ENCODE measurements at regions not wholly inside any gene's neighbourhood (a gene's known extent, or its start where the extent isn't known, plus 50 kb on each side); places are given as distances from the start of the nearest gene placed in this dataset.
A peak's percentile ranks its signal among the peaks of the same experiment; 100 is the strongest.

DNA sequence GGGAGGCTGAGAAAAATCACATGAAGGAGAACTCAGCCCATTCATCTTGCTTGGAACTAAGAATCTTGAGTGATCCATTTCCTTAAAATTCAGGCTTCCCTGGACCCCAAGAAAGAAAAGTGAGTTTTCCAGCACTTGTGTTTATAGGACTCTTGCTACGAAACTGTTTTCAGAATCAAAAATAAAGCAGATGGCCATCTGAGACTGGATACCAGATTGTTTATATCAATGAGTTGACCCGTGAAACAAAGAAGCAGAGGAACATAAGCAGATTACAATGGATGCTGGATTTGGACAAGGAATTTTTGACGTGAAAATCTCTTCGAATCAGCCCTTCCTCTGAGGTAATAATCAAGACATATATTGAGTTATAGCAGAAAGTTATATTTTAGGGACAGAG lies 223.2 kb downstream of the SYK start:
- no peak for DNase-seq

DNA sequence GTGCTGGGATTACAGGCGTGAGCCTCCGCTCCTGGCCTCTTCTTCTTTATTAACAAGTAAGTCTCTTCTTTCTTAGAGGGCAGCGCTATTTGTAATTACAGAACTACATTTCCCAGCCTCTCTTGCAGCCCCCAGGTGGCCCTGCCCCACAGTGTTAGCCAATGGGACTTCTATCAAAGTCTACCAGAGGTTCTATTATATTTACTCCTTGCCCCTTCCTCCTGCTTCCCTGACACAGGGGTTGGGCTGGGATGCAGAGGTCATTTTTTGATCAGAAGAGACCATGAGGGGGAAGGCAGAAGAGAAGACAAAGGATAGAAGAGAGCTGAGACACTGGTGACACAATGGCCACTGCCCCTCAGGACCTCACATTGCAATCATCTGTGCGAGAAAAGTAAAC lies 224.2 kb downstream of the SYK start:
- no peak for DNase-seq

DNA sequence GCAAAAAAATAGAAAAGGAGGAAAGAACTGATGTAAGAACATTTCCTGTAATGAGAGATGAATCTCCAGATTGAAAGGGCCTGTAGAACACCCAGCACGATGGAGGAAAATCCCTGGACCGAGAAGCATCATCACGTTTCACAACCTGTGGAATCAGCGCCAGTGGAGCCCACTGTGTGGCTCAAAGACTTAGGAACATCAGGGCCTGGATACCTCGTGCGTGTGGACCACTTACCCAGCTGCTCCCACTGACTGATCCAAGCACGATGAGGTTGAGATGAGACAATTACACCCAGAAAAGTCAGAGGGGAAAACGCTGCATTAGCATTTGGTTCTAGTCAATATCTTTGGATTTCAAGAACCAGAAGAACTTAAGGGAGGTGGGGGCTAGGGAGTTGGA lies 224.6 kb downstream of the SYK start:
- no peak for DNase-seq

DNA sequence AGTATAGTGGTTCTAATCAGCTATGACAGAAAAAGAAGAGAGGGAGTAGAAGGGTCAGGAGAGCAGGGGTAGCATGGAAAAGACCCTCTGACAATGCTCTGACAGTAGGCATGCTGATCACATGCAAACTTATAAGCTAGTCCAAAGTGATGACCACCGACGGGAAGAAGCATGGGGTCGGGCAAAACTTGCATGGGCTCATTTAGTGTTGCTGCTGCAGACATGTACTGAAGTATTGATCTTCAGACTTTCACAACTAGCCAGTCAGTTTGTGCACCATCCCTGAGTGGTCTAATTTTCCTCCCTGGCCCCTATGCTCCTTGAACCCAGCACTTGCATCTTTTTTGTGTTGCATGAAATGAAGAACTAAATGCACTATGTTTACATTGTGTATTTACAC lies 225.4 kb downstream of the SYK start:
- no peak for DNase-seq

DNA sequence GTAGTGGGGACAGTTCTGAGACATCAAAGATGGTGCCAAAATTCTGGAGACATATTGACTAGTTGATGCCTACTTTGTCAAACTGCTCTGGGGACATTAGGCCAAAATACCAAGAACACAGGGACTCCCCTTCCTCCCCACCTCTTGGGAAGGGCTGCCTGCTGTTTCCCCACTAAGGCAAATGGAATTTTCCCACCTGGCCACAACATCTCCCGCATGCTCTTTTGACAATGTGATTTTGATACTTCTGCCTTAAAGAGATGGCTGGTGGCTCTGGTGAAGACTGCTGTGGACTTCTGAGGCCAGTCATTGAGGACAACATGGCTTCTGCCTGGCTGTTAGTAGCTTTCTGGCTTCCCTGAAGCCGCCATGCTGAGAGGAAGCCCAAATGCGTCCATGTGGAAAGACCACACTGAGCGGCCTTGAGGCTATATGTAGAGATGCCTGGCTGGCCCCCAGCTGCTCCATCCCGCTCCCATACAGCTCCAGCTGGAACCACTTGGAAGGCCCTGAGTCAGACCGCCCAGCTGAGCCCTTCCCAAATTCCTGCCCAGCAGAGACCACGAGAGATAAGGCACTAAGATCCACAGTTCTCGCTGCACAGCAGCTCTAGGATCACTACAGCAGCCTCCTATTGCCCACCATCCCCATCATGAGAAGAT lies 226.7 kb downstream of the SYK start:
- no peak for DNase-seq

DNA sequence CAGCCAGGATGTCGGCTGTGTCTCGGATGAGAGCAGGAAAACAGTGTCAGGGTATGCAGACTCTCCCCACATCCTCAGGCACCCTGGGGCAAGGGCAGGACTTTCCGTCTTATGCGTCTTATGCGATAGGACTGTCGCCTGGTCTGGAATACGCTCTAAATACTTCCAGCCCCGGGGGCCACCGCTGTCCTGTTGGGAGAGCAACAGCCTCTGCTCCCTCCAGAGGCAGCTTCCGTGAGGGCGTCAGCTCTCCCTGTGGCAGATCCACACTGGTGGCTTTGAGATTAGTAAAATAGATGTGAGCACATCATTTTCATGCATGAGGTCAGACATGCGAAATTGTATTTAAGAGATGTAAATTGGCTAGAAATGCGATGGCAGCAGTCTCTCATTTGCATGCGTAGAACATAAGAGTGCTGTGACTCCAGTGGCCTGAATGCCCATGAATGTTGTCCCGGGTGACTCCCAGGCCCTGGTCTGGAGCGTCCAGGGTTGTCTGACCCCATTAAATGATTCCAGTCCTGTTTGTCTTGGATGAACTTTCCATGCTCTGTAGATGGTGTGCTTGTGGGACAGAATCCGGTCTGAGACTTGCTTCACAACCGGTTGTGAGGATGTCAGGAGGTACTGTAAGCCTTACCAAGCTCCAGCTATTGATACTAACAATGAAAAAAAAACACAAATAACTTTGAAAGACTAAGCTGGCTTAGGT lies 228.2 kb downstream of the SYK start:
- DNase-seq = no peak

DNA sequence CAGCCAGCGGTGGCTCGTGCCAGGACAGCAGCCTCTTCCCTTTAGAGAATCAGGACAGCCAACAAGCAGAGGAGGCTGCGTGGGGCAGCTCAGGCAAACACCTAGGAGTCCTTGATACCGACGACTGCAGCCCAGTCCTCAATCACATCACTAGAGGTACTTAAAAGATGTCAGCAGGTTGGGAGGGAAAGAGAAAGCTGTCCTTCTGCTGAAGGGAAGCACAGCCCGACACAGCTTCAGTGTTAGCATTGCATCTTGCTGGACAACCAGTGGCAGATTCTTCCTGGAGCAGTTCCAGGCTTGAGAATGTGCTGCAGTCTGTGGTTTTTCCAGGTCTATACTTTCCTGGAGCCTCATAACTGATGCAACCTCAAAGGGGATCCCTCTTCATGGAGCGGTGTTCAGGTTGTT lies 230.5 kb downstream of the SYK start:
- DNase-seq = no peak

DNA sequence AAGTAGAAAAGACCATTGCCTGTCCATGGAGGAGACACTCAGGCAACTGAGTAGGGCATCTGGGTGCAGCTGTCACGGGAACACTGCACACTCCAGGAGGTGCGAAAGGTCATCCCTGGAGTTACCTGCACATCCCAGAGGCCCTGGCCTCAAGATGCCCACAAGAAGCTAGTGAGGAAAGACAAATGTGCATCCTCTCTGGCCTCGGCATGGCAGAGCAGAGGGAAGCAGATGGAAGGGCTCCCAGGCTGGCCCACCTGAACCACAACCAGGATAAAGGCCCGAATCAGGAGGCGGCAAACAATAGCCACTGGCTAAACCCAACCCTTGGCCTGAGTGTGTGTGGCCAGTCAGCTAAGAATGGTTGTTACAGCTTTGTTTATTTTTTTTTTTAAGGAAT lies 231.7 kb downstream of the SYK start:
- no peak for DNase-seq

- DNase-seq = peak; percentile 51
These were observed 232.2 kb downstream of the SYK start for GRCh38 chr9:91033797-91034196.

- DNase-seq = no peak
These were observed 232.9 kb downstream of the SYK start for GRCh38 chr9:91034521-91034920.

GRCh38 chr9:91034976-91035824 lies 233.6 kb downstream of the SYK start:
- DNase-seq = no peak

GRCh38 chr9:91035825-91036208 lies 234.2 kb downstream of the SYK start:
- no peak for DNase-seq

DNA sequence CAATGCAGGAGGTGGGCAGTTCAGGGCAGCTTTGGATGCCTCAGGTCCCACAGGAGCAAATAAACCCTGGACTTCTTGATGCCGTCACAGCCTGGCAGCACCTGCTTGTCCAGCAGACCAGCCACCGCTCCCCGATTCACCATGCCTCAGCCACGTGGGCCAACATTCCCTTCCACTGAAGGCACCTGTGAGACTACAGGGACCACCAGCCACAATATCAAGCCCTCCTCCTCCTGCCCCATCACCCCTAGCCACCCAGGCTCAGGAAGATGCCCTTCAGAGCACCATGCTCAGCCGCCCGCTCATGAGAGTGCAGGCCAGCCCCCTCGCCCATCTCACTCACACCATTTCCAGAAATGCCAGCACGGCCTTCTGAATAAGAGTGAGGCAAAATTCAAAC lies 234.7 kb downstream of the SYK start:
- DNase-seq = no peak

- DNase-seq = peak; percentile 95
These were observed 235.3 kb downstream of the SYK start for GRCh38 chr9:91036826-91037510.

DNA sequence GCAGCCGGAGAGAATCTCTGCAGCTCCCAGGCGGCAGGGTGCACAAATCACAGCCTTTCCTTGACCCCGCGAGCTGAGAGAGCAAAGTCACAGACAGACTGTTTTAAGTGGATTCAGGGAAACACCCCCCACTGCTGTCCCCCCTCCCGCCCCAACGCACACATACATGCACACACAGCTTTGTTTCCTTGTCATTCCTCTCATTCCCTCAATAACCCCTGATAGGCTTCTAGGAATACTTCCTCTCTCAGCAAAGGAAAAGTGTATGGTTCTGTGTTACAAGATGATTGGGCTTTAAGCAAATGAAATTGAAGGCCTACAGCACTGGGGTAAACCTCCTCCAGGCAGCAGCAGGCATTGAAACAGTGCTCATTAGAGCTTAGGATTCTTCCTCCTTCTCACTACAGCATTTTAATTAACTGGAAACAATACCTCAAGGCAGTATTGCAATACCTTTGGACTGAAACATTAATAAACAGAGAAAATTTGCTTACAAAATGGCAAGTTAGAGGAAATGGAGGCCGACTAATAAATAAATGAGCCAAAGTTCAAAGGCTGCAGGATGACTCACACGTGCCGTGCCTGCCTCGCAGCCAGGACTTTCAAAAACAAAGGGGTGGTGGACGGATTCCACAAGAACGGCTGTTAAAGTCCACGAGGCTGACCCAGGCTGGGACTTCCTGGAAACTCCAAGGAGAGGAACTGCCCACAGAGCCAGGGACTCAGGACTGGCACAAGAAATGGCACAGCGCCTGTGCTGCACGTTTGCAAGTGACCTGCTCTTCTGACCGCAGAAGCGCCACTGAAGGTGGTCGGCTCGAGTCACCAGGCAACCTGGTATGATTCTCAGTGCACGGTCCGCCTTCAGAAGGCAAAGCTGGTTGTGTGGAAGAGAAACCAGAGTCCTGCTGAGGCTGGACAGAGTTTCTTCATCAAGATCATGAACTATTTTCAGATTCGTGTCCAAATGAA lies 236.2 kb downstream of the SYK start:
- peak; percentile 85 for DNase-seq

- DNase-seq = no peak
These were observed 237.0 kb downstream of the SYK start for GRCh38 chr9:91038483-91039124.

GRCh38 chr9:91039125-91039834 lies 237.7 kb downstream of the SYK start:
- no peak for DNase-seq

DNA sequence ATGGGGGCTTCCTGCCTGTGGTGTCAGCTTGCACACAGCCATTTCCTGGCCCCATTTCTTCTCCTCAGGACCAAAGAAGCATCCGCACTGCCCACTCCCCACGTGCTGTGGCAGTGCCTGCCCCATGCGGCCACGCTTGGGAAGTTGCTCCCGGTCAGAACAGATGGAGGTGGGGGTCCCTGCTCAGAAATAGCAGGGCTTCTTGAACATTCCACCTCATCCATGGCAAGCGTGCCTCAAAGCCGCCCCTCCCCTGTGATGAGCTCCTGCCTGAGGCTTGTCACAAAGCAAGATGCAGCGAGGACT lies 238.2 kb downstream of the SYK start:
- no peak for DNase-seq

- no peak for DNase-seq
These were observed 239.0 kb downstream of the SYK start for GRCh38 chr9:91040371-91041215.

DNA sequence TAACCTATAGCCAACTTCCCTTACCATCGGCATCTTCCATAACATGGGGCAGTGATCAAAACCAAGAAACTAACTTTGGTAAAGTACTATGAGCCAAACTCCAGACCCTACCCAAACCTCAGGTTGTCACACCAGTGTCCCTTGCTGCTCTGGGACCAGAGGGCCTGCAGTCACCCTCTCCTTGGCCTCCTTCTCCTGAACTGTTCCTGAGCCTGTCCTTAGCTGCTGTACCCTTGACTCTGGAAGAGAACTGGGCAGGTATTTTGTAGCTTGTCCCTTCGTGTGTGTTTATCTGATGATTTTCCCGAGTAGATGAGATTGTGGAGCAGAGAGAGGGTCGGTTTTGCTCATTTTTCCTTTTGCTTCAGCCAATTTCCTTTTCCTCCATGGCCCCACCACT lies 240.4 kb downstream of the SYK start:
- DNase-seq = no peak

All from dermis blood vessel endothelial cell (primary cell).